ENCODE measurements at regions not wholly inside any gene's neighbourhood (a gene's known extent, or its start where the extent isn't known, plus 50 kb on each side); places are given as distances from the start of the nearest gene placed in this dataset.
A peak's percentile ranks its signal among the peaks of the same experiment; 100 is the strongest.

DNA sequence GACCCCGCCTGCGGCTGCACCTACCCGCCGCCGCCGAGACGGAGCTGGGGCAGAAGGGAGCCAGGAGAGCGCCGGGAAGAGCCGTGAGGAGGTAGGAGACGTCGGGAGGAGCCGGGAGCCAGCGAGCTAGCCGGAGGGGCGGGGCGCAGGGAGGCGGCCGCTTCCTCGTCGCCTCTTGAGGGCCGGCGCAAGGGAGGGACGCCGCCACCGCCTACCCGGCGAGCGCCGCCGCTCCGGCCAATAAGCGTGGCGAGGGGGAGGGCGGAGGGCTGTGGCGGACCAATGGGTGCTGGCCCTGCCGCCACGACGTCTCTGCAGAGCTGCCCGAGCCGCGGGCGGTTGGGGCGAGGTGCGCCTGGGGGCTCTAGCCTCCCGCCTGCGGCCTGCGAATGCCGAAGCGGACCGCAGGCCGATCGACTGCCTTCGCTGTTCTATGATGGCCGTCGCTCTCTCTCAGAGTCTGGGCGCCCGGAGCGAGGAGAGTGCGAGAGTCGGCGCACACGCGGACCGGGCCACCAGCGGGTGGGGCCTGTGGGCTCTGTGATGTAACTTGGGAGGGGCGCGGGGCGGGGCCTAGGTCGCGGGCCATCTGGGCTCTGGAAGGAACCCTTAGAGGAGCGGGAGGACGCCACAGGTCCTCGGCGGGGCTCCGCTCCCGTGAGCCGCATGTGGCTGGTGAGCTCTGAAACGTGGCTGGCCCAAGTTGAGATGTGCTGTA lies 72.7 kb upstream of the MAP4 start:
- Histone ChIP-seq H3K27me3 (ENCODE audit: control insufficient read depth, insufficient read depth, low read length) (no peaks in the 10 kb centered on the region), H3K9ac (ENCODE audit: insufficient read depth, low read length) (peak overlapping the region; percentile 96), H3K4me1 (ENCODE audit: control insufficient read depth, extremely low read depth, insufficient read depth, low read length) (peaks cover 12% of the 10 kb centered on the region), H3K9me3 (ENCODE audit: control insufficient read depth, insufficient read depth, low read depth, low read length) (no peaks in the 10 kb centered on the region), H2AFZ (ENCODE audit: low read length) (peak overlapping the region; percentile 81), H3K4me3 (replicated peaks in 1 of 4; ENCODE audit: control extremely low read depth in 1 of 4, insufficient read depth in 1 of 4, low read depth in 3 of 4, low read length in 4 of 4) (peak overlapping the region; percentile 68 to 100 (median 84)), H3K4me2 (ENCODE audit: extremely low read depth, insufficient read depth, low read length) (peak overlapping the region; percentile 75), H3K27ac (ENCODE audit: insufficient read depth, low read length) (peak overlapping the region; percentile 99), H4K20me1 (ENCODE audit: control insufficient read depth, extremely low read depth, insufficient read depth, low read length) (peaks cover 3% of the 10 kb centered on the region), H3K79me2 (ENCODE audit: control insufficient read depth, insufficient read depth, low read length) (peaks cover 43% of the 10 kb centered on the region), H3K36me3 (ENCODE audit: control insufficient read depth, insufficient read depth, low read length) (no peaks in the 10 kb centered on the region)
- TF ChIP-seq, protein P1, sequence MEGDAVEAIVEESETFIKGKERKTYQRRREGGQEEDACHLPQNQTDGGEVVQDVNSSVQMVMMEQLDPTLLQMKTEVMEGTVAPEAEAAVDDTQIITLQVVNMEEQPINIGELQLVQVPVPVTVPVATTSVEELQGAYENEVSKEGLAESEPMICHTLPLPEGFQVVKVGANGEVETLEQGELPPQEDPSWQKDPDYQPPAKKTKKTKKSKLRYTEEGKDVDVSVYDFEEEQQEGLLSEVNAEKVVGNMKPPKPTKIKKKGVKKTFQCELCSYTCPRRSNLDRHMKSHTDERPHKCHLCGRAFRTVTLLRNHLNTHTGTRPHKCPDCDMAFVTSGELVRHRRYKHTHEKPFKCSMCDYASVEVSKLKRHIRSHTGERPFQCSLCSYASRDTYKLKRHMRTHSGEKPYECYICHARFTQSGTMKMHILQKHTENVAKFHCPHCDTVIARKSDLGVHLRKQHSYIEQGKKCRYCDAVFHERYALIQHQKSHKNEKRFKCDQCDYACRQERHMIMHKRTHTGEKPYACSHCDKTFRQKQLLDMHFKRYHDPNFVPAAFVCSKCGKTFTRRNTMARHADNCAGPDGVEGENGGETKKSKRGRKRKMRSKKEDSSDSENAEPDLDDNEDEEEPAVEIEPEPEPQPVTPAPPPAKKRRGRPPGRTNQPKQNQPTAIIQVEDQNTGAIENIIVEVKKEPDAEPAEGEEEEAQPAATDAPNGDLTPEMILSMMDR (conservative IDR thresholded peaks at IDR 0.05 in 1 of 2, IDR thresholded peaks at IDR 0.05 in 1 of 2; ENCODE audit: low read depth in 1 of 2, low read length in 2 of 2): no peak
- no peak for TF ChIP-seq EZH2 (IDR thresholded peaks at IDR 0.05; ENCODE audit: low read length, missing control alignments)
- peak; percentile 96 to 98 for DNase-seq (ENCODE audit: low read depth in 2 of 2)

DNA sequence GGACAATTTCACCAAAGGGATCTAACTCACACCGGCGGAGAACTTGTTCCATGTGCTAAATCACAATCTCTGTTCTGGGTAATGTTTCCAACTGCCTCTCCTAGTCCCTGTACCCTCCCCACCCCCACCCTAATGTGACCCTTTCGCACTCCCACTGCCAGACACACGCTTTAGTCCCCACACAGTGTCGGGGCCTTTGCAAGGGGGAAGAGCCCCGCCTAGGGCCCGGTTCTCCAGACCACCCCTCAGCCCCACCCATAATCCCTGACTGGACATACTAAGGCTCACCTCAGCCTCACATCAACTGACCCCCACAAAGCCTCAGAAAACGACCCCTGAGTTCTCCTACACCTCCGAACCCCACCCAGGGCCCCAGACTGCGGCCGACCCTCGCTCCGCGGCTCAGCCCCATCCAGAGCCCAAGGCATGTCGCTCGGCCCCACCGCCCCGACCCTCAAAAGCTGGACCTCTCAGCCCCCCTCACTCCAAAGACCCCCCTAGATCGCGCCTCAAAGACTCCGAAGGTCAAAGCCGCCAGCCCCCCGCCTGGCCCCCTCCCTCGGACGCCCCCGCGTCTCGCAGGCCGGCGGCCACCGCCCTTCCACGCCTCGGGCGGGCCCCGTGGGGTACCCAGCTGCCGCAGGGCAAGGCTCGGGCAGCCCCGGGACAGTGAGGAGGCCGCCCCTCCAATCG lies 72.0 kb upstream of the MAP4 start:
- Histone ChIP-seq H3K79me2 (ENCODE audit: control insufficient read depth, insufficient read depth, low read length) (peaks cover 49% of the 10 kb centered on the region), H3K36me3 (ENCODE audit: control insufficient read depth, insufficient read depth, low read length) (no peaks in the 10 kb centered on the region), H3K4me3 (replicated peaks in 1 of 4; ENCODE audit: control extremely low read depth in 1 of 4, insufficient read depth in 1 of 4, low read depth in 3 of 4, low read length in 4 of 4) (peak overlapping the region; percentile 57 to 100 (median 82)), H3K27ac (ENCODE audit: insufficient read depth, low read length) (peak overlapping the region; percentile 99), H2AFZ (ENCODE audit: low read length) (no peak overlapping the region), H4K20me1 (ENCODE audit: control insufficient read depth, extremely low read depth, insufficient read depth, low read length) (peaks cover 3% of the 10 kb centered on the region), H3K9ac (ENCODE audit: insufficient read depth, low read length) (peak overlapping the region; percentile 87), H3K4me1 (ENCODE audit: control insufficient read depth, extremely low read depth, insufficient read depth, low read length) (peaks cover 12% of the 10 kb centered on the region), H3K27me3 (ENCODE audit: control insufficient read depth, insufficient read depth, low read length) (no peaks in the 10 kb centered on the region), H3K9me3 (ENCODE audit: control insufficient read depth, insufficient read depth, low read depth, low read length) (no peaks in the 10 kb centered on the region), H3K4me2 (ENCODE audit: extremely low read depth, insufficient read depth, low read length) (peak overlapping the region; percentile 27)
- TF ChIP-seq EZH2 (IDR thresholded peaks at IDR 0.05; ENCODE audit: low read length, missing control alignments): no peak
- TF ChIP-seq, protein P1 (conservative IDR thresholded peaks at IDR 0.05 in 1 of 2, IDR thresholded peaks at IDR 0.05 in 1 of 2; ENCODE audit: low read depth in 1 of 2, low read length in 2 of 2): no peak
- peak in 1 of 2 donors; percentile 40 for DNase-seq (ENCODE audit: low read depth in 2 of 2)

DNA sequence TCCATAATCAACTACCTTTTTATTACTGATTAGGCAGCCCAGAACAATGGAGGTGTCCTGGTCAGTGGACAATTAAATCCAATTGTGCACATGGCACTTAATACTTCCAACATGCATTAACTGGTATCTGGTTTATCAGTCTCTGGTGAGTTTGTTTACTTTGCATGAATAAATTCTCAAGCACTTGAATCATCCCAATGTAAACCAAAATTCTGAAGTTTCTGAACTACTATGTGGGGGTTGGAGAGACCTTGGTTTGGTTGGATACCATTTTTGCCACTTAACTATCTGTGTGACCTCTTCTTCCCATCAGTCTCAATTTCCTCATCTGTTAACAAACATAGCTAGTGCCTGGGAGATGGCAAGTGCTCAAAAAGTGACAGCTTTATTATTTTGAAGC lies 70.5 kb upstream of the MAP4 start:
- Histone ChIP-seq H3K36me3 (ENCODE audit: control insufficient read depth, insufficient read depth, low read length) (no peaks in the 10 kb centered on the region), H3K27me3 (ENCODE audit: control insufficient read depth, insufficient read depth, low read length) (no peaks in the 10 kb centered on the region), H3K4me1 (ENCODE audit: control insufficient read depth, extremely low read depth, insufficient read depth, low read length) (peaks cover 17% of the 10 kb centered on the region), H3K27ac (ENCODE audit: insufficient read depth, low read length) (peak overlapping the region; percentile 99), H3K4me2 (ENCODE audit: extremely low read depth, insufficient read depth, low read length) (peak overlapping the region; percentile 94), H3K4me3 (replicated peaks in 1 of 4; ENCODE audit: control extremely low read depth in 1 of 4, insufficient read depth in 1 of 4, low read depth in 3 of 4, low read length in 4 of 4) (peak overlapping the region; percentile 57 to 100 (median 82)), H3K79me2 (ENCODE audit: control insufficient read depth, insufficient read depth, low read length) (peaks cover 64% of the 10 kb centered on the region), H3K9me3 (ENCODE audit: control insufficient read depth, insufficient read depth, low read depth, low read length) (no peaks in the 10 kb centered on the region), H2AFZ (ENCODE audit: low read length) (no peak overlapping the region), H4K20me1 (ENCODE audit: control insufficient read depth, extremely low read depth, insufficient read depth, low read length) (peaks cover 3% of the 10 kb centered on the region), H3K9ac (ENCODE audit: insufficient read depth, low read length) (peak overlapping the region; percentile 71)
- DNase-seq (ENCODE audit: low read depth in 2 of 2): peak; percentile 77 to 79
- no peak for TF ChIP-seq EZH2 (IDR thresholded peaks at IDR 0.05; ENCODE audit: low read length, missing control alignments)
- TF ChIP-seq, protein P1 (conservative IDR thresholded peaks at IDR 0.05 in 1 of 2, IDR thresholded peaks at IDR 0.05 in 1 of 2; ENCODE audit: low read depth in 1 of 2, low read length in 2 of 2): no peak
